ENCODE measurements at regions not wholly inside any gene's neighbourhood (a gene's known extent, or its start where the extent isn't known, plus 50 kb on each side); places are given as distances from the start of the nearest gene placed in this dataset.

- TF ChIP-seq CTCF (IDR thresholded peaks at IDR 0.05; ENCODE audit: control insufficient read depth, insufficient read depth, low read depth, low read length, missing control alignments), result no peak
- no peak overlapping the region for H3K4me3 ChIP-seq (ENCODE audit: control insufficient read depth, low read depth, low read length)
- DNase-seq (ENCODE audit: low read depth), result no peak
These were observed 865.9 kb upstream of the VRK2 start for GRCh38 chr2:57180678-57181077.

- H3K4me3 ChIP-seq (ENCODE audit: control insufficient read depth, low read depth, low read length), result no peak overlapping the region
- TF ChIP-seq CTCF (IDR thresholded peaks at IDR 0.05; ENCODE audit: control insufficient read depth, insufficient read depth, low read depth, low read length, missing control alignments), result no peak
- no peak for DNase-seq (ENCODE audit: low read depth)
These were observed 865.1 kb upstream of the VRK2 start for GRCh38 chr2:57181315-57182038.

- DNase-seq (ENCODE audit: low read depth), result no peak
- no peak overlapping the region for H3K4me3 ChIP-seq (ENCODE audit: control insufficient read depth, low read depth, low read length)
- TF ChIP-seq CTCF (IDR thresholded peaks at IDR 0.05; ENCODE audit: control insufficient read depth, insufficient read depth, low read depth, low read length, missing control alignments), result no peak
These were observed 863.7 kb upstream of the VRK2 start for GRCh38 chr2:57182916-57183315.

- no peak overlapping the region for H3K4me3 ChIP-seq (ENCODE audit: control insufficient read depth, low read depth, low read length)
- TF ChIP-seq CTCF (IDR thresholded peaks at IDR 0.05; ENCODE audit: control insufficient read depth, insufficient read depth, low read depth, low read length, missing control alignments), result no peak
- DNase-seq (ENCODE audit: low read depth), result no peak
These were observed 861.0 kb upstream of the VRK2 start for GRCh38 chr2:57185568-57185967.

GRCh38 chr2:57190007-57190406 lies 856.6 kb upstream of the VRK2 start:
- H3K4me3 ChIP-seq (ENCODE audit: control insufficient read depth, low read depth, low read length), result no peak overlapping the region
- no peak for DNase-seq (ENCODE audit: low read depth)
- TF ChIP-seq CTCF (IDR thresholded peaks at IDR 0.05; ENCODE audit: control insufficient read depth, insufficient read depth, low read depth, low read length, missing control alignments), result no peak

- no peak for DNase-seq (ENCODE audit: low read depth)
- TF ChIP-seq CTCF (IDR thresholded peaks at IDR 0.05; ENCODE audit: control insufficient read depth, insufficient read depth, low read depth, low read length, missing control alignments), result no peak
- no peak overlapping the region for H3K4me3 ChIP-seq (ENCODE audit: control insufficient read depth, low read depth, low read length)
These were observed 846.9 kb upstream of the VRK2 start for GRCh38 chr2:57199663-57200062.

Data from AG09309 (cell line).